ENCODE measurements at regions not wholly inside any gene's neighbourhood (a gene's known extent, or its start where the extent isn't known, plus 50 kb on each side); places are given as distances from the start of the nearest gene placed in this dataset.

GRCh38 chr5:121018004-121018403 is 553.9 kb downstream of the PRR16 start:
- no peak for TF ChIP-seq CTCF (IDR thresholded peaks at IDR 0.05 in 2 of 3, conservative IDR thresholded peaks at IDR 0.05 in 1 of 3; ENCODE audit: insufficient read depth in 2 of 3, low read depth in 1 of 3, low read length in 3 of 3)
- no peak for TF ChIP-seq TCF3 (CRISPR knock-in tag; IDR thresholded peaks at IDR 0.05)
- TF ChIP-seq XRCC4 (IDR thresholded peaks at IDR 0.05; ENCODE audit: extremely low read depth, insufficient read depth, insufficient read length) = no peak
- TF ChIP-seq, protein P1, sequence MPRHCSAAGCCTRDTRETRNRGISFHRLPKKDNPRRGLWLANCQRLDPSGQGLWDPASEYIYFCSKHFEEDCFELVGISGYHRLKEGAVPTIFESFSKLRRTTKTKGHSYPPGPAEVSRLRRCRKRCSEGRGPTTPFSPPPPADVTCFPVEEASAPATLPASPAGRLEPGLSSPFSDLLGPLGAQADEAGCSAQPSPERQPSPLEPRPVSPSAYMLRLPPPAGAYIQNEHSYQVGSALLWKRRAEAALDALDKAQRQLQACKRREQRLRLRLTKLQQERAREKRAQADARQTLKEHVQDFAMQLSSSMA (CRISPR knock-in tag; IDR thresholded peaks at IDR 0.05) = no peak
- TF ChIP-seq ZNF57 (CRISPR knock-in tag; IDR thresholded peaks at IDR 0.05) = no peak
- TF ChIP-seq RAD21 (CRISPR knock-in tag; conservative IDR thresholded peaks at IDR 0.05 in 1 of 2, IDR thresholded peaks at IDR 0.05 in 1 of 2) = no peak
- TF ChIP-seq, protein P2, sequence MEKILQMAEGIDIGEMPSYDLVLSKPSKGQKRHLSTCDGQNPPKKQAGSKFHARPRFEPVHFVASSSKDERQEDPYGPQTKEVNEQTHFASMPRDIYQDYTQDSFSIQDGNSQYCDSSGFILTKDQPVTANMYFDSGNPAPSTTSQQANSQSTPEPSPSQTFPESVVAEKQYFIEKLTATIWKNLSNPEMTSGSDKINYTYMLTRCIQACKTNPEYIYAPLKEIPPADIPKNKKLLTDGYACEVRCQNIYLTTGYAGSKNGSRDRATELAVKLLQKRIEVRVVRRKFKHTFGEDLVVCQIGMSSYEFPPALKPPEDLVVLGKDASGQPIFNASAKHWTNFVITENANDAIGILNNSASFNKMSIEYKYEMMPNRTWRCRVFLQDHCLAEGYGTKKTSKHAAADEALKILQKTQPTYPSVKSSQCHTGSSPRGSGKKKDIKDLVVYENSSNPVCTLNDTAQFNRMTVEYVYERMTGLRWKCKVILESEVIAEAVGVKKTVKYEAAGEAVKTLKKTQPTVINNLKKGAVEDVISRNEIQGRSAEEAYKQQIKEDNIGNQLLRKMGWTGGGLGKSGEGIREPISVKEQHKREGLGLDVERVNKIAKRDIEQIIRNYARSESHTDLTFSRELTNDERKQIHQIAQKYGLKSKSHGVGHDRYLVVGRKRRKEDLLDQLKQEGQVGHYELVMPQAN (IDR thresholded peaks at IDR 0.05; ENCODE audit: borderline replicate concordance) = no peak
- no peak for TF ChIP-seq ETS1 (conservative IDR thresholded peaks at IDR 0.05; ENCODE audit: control insufficient read depth, low read depth, low read length)
- TF ChIP-seq CHD1 (IDR thresholded peaks at IDR 0.05; ENCODE audit: low read length) = no peak
- no peak for TF ChIP-seq POLR2A (conservative IDR thresholded peaks at IDR 0.05)
- TF ChIP-seq, protein P3, sequence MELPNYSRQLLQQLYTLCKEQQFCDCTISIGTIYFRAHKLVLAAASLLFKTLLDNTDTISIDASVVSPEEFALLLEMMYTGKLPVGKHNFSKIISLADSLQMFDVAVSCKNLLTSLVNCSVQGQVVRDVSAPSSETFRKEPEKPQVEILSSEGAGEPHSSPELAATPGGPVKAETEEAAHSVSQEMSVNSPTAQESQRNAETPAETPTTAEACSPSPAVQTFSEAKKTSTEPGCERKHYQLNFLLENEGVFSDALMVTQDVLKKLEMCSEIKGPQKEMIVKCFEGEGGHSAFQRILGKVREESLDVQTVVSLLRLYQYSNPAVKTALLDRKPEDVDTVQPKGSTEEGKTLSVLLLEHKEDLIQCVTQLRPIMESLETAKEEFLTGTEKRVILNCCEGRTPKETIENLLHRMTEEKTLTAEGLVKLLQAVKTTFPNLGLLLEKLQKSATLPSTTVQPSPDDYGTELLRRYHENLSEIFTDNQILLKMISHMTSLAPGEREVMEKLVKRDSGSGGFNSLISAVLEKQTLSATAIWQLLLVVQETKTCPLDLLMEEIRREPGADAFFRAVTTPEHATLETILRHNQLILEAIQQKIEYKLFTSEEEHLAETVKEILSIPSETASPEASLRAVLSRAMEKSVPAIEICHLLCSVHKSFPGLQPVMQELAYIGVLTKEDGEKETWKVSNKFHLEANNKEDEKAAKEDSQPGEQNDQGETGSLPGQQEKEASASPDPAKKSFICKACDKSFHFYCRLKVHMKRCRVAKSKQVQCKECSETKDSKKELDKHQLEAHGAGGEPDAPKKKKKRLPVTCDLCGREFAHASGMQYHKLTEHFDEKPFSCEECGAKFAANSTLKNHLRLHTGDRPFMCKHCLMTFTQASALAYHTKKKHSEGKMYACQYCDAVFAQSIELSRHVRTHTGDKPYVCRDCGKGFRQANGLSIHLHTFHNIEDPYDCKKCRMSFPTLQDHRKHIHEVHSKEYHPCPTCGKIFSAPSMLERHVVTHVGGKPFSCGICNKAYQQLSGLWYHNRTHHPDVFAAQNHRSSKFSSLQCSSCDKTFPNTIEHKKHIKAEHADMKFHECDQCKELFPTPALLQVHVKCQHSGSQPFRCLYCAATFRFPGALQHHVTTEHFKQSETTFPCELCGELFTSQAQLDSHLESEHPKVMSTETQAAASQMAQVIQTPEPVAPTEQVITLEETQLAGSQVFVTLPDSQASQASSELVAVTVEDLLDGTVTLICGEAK (IDR thresholded peaks at IDR 0.05) = no peak
- TF ChIP-seq, protein P3 (CRISPR knock-in tag; IDR thresholded peaks at IDR 0.05) = no peak
- TF ChIP-seq PATZ1 (CRISPR knock-in tag; IDR thresholded peaks at IDR 0.05; ENCODE audit: borderline replicate concordance) = no peak
- no peak for TF ChIP-seq GTF2A2 (tag; IDR thresholded peaks at IDR 0.05)

Data from K562 (cell line).